GM18951 (cell line): ENCODE measurements at regions not wholly inside any gene's neighbourhood (a gene's known extent, or its start where the extent isn't known, plus 50 kb on each side); places are given as distances from the start of the nearest gene placed in this dataset.

Experiments
- POLR2A ChIP-seq: IDR thresholded peaks from 4 replicates; pipeline ENCODE4 v1.6.1; 2011; ENCODE audit warnings: mild to moderate bottlenecking; ENCODE audit not compliant: insufficient read length, insufficient read depth; ENCODE audit errors: extremely low read depth
- in situ Hi-C: fragments of 300-500 bp; cut with MboI; formaldehyde crosslinking; loops from one replicate; pipeline ENCODE4 v1.12.0; 2022; ENCODE audit warnings: low sequenced_read_pairs, mixed read lengths, inconsistent platforms; ENCODE audit not compliant: unreplicated experiment

- TF ChIP-seq POLR2A, result no peak
- in situ Hi-C loops, result no loop called here
Measured at GRCh38 chr7:142409471-142409870, 151.6 kb upstream of the PRSS58 start.

DNA sequence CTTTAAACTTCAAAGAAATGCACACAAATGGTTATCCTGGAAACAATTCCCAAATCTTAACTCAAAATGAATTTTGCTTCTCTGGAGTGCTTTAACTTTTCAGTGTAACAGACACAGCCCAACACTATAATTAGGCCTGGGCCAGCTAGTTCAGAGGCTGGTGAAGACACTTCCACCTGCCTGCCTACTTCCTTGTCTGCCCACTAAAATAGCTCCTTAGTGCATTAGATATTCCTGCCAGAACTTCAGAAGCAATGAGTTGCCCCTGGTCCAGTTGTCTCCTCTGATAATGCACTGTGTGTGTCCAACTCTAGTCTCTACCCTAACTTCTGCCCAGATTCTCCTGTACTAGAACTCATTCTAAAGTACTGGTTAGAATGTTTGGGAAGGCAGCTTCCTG, 150.9 kb upstream of the PRSS58 start:
- no peak for TF ChIP-seq POLR2A

GRCh38 chr7:142407939-142408570, 150.2 kb upstream of the PRSS58 start:
- no peak for TF ChIP-seq POLR2A
- in situ Hi-C loops, result no loop called here

More for the DNA sequence above, 150.9 kb upstream of the PRSS58 start:
- in situ Hi-C loops, result no loop called here

GRCh38 chr7:142405122-142405765, 147.4 kb upstream of the PRSS58 start:
- TF ChIP-seq POLR2A, result no peak
- in situ Hi-C loops, result no loop called here

- TF ChIP-seq POLR2A, result no peak
- in situ Hi-C loops, result no loop called here
Measured at GRCh38 chr7:142401951-142402350, 144.1 kb upstream of the PRSS58 start.

GRCh38 chr7:142400042-142400533, 142.2 kb upstream of the PRSS58 start:
- TF ChIP-seq POLR2A, result no peak
- in situ Hi-C loops, result no loop called here

- in situ Hi-C loops, result no loop called here
- no peak for TF ChIP-seq POLR2A
Measured at GRCh38 chr7:142391191-142391992, 133.5 kb upstream of the PRSS58 start.

- no peak for TF ChIP-seq POLR2A
- in situ Hi-C loops, result no loop called here
Measured at GRCh38 chr7:142389544-142389943, 131.7 kb upstream of the PRSS58 start.

GRCh38 chr7:142385491-142386340, 127.9 kb upstream of the PRSS58 start:
- no peak for TF ChIP-seq POLR2A
- in situ Hi-C loops, result no loop called here

- in situ Hi-C loops, result no loop called here
- no peak for TF ChIP-seq POLR2A
Measured at GRCh38 chr7:142384493-142384922, 126.7 kb upstream of the PRSS58 start.

DNA sequence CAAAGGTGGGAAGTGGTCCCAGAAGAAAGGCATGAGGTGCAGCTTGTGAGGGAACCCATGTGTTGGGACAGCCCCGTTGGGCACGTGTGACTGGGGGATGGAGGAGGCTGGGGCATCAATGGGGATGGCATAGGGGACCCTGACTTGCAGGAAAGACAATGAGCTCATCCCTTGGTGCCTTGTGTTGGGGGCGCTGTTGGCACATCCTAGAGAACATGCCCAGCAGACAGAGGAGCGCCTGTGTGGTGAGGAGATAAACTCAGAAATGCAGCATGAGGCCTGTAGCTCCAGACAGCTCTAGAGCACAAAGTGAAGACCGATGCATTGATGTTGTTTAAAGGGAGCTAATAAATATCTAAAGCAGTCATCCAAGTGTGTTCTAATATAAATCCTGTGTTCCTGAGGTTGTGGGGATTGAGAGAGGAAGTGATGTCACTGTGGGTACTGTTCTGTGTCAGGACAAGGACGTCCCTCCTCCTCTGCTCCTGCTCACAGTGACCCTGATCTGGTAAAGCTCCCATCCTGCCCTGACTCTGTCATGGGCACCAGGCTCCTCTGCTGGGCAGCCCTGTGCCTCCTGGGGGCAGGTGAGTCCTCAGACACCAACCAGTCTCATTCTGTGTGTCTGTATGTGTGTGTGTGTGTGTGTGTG, 126.1 kb upstream of the PRSS58 start:
- no peak for TF ChIP-seq POLR2A
- in situ Hi-C loops, result no loop called here

- in situ Hi-C loops, result no loop called here
Measured at GRCh38 chr7:142381727-142382390, 124.0 kb upstream of the PRSS58 start.

More at GRCh38 chr7:142381727-142382390, 124.0 kb upstream of the PRSS58 start:
- no peak for TF ChIP-seq POLR2A
